ENCODE measurements at regions not wholly inside any gene's neighbourhood (a gene's known extent, or its start where the extent isn't known, plus 50 kb on each side); places are given as distances from the start of the nearest gene placed in this dataset.

DNA sequence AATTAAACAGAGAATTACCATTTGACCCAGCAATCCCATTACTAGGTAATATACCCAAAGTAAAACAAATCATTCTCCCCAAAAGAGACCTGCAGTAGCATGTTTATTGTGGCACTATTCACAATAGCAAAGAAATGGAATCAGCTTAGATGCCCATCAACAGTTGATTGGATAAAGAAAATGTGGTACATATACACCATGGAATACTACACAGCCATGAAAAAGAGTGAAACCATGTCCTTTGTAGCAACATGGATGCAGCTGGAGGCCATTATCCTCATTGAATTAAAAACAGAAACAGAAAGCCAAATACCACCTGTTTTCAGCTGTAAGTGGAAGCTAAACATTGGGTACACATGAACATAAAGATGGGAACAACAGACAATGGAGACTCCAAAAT lies 1141.8 kb upstream of the AUTS2 start:
- intact Hi-C loops (cut with micrococcal nuclease) = no loop called here

GRCh38 chr7:68457481-68457880 lies 1140.8 kb upstream of the AUTS2 start:
- Histone ChIP-seq H3K27ac (replicated peaks) (no peak overlapping the region), H3K4me3 (no peak overlapping the region), H3K27me3 (ENCODE audit: low read depth) (peaks cover 22% of the 10 kb centered on the region), H3K36me3 (no peaks in the 10 kb centered on the region), H3K9me3 (replicated peaks) (peaks cover 7% of the 10 kb centered on the region), H3K4me1 (no peaks in the 10 kb centered on the region)
- TF ChIP-seq CTCF (IDR thresholded peaks at IDR 0.05; ENCODE audit: borderline replicate concordance) = no peak
- intact Hi-C loops (cut with micrococcal nuclease) = no loop called here
- no peak for DNase-seq

More for the DNA sequence above, 1141.8 kb upstream of the AUTS2 start:
- Histone ChIP-seq H3K4me3 (no peak overlapping the region), H3K9me3 (replicated peaks) (peaks cover 7% of the 10 kb centered on the region), H3K36me3 (no peaks in the 10 kb centered on the region), H3K27me3 (ENCODE audit: low read depth) (peaks cover 22% of the 10 kb centered on the region), H3K27ac (replicated peaks) (no peak overlapping the region), H3K4me1 (no peaks in the 10 kb centered on the region)
- DNase-seq = no peak
- TF ChIP-seq CTCF (IDR thresholded peaks at IDR 0.05; ENCODE audit: borderline replicate concordance) = no peak

GRCh38 chr7:68458010-68458908 lies 1140.0 kb upstream of the AUTS2 start:
- H3K27me3 ChIP-seq (ENCODE audit: low read depth) = peaks cover 26% of the 10 kb centered on the region
- H3K36me3 ChIP-seq = no peaks in the 10 kb centered on the region
- no peaks in the 10 kb centered on the region for H3K4me1 ChIP-seq
- peaks cover 7% of the 10 kb centered on the region for H3K9me3 ChIP-seq (replicated peaks)
- no peak for DNase-seq
- no peak overlapping the region for H3K27ac ChIP-seq (replicated peaks)
- no peak overlapping the region for H3K4me3 ChIP-seq
- intact Hi-C loops (cut with micrococcal nuclease) = no loop called here
- TF ChIP-seq CTCF (IDR thresholded peaks at IDR 0.05; ENCODE audit: borderline replicate concordance) = no peak

GRCh38 chr7:68461430-68461829 lies 1136.8 kb upstream of the AUTS2 start:
- DNase-seq = no peak
- Histone ChIP-seq H3K36me3 (no peaks in the 10 kb centered on the region), H3K4me1 (no peaks in the 10 kb centered on the region), H3K27ac (replicated peaks) (no peak overlapping the region), H3K4me3 (no peak overlapping the region), H3K27me3 (ENCODE audit: low read depth) (peaks cover 20% of the 10 kb centered on the region), H3K9me3 (replicated peaks) (peaks cover 4% of the 10 kb centered on the region)
- intact Hi-C loops (cut with micrococcal nuclease) = no loop called here
- TF ChIP-seq CTCF (IDR thresholded peaks at IDR 0.05; ENCODE audit: borderline replicate concordance) = no peak

DNA sequence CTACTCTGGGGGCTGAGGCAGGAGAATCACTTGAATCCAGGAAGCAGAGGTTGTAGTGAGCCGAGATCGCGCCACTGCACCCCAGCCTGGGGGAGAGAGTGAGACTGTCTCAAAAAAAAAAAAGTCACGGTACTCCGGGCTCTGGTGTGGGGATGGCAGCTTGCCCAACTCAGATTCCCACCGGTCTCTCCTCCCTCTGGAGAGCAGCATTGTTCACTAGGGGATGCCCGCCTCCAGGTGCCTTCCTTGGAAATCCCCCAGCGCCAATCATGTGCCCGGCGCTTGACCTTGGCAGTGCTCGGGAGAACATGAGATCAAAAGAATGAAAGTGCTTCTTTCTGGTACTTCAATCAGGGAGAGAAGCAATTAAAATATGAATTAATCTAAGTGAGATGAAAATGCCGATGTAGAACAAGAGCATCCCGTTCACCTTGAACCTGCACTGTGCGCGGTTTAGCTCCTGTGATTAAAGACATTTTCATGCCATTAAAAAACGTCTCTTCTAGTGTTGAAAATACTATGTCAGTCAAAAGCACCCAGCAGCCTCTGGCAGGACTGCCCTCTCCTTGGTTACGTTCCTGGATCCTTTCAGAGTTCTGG lies 1127.3 kb upstream of the AUTS2 start:
- no peak for TF ChIP-seq CTCF (IDR thresholded peaks at IDR 0.05; ENCODE audit: borderline replicate concordance)
- DNase-seq = no peak
- peaks cover 38% of the 10 kb centered on the region for H3K27me3 ChIP-seq (ENCODE audit: low read depth)
- H3K4me1 ChIP-seq = no peaks in the 10 kb centered on the region
- intact Hi-C loops (cut with micrococcal nuclease) = no loop called here
- H3K9me3 ChIP-seq (replicated peaks) = no peaks in the 10 kb centered on the region
- H3K36me3 ChIP-seq = no peaks in the 10 kb centered on the region
- no peak overlapping the region for H3K27ac ChIP-seq (replicated peaks)
- no peak overlapping the region for H3K4me3 ChIP-seq
